Hepatocyte (in vitro differentiated cells): ENCODE measurements at regions not wholly inside any gene's neighbourhood (a gene's known extent, or its start where the extent isn't known, plus 50 kb on each side); places are given as distances from the start of the nearest gene placed in this dataset.

Source experiments
- CTCF ChIP-seq: fragments of 200-600 bp; sonication (generic); IDR thresholded peaks from 2 replicates; pipeline ENCODE4 v1.5.1; 2016; ENCODE audit warnings: antibody characterized with exemption, mild to moderate bottlenecking; ENCODE audit not compliant: poor library complexity
- EZH2phosphoT487 ChIP-seq: fragments of 200-600 bp; sonication (generic); IDR thresholded peaks from one replicate; pipeline ENCODE4 v1.6.1; 2018; ENCODE audit warnings: antibody characterized with exemption, mild to moderate bottlenecking, low read depth, moderate library complexity; ENCODE audit not compliant: unreplicated experiment, severe bottlenecking

GRCh38 chr3:25910105-25910504, 120.2 kb downstream of the OXSM start:
- TF ChIP-seq EZH2phosphoT487, result no peak
- no peak for TF ChIP-seq CTCF
